ENCODE measurements at regions not wholly inside any gene's neighbourhood (a gene's known extent, or its start where the extent isn't known, plus 50 kb on each side); places are given as distances from the start of the nearest gene placed in this dataset.

GRCh38 chr14:34038358-34039057, 87.6 kb upstream of the EGLN3 start (continued):
- TF ChIP-seq GMEB1 (CRISPR knock-in tag; IDR thresholded peaks at IDR 0.05; ENCODE audit: borderline replicate concordance) (no peak; the same call in 1 of the 2 replicates), RELA (CRISPR knock-in tag; IDR thresholded peaks at IDR 0.05) (no peak), HCFC1 (IDR thresholded peaks at IDR 0.05; ENCODE audit: low read depth, low read length) (no peak), ZNF256 (CRISPR knock-in tag; conservative IDR thresholded peaks at IDR 0.05) (no peak), ZNF572 (CRISPR knock-in tag; IDR thresholded peaks at IDR 0.05) (no peak), MXD4 (CRISPR knock-in tag; IDR thresholded peaks at IDR 0.05) (no peak), MLLT10 (CRISPR knock-in tag; IDR thresholded peaks at IDR 0.05) (no peak), EZH2 (conservative IDR thresholded peaks at IDR 0.05; ENCODE audit: low read depth, low read length) (no peak), CC2D1A (CRISPR knock-in tag; IDR thresholded peaks at IDR 0.05) (no peak), CENPX (CRISPR knock-in tag; IDR thresholded peaks at IDR 0.05) (no peak), PAF1 (CRISPR knock-in tag; IDR thresholded peaks at IDR 0.05) (no peak), ZNF639 (CRISPR knock-in tag; conservative IDR thresholded peaks at IDR 0.05) (no peak), ZNF614 (CRISPR knock-in tag; IDR thresholded peaks at IDR 0.05; ENCODE audit: borderline replicate concordance) (peak; percentile 84), CREB1 (IDR thresholded peaks at IDR 0.05) (no peak), CREB1 (CRISPR knock-in tag; IDR thresholded peaks at IDR 0.05) (no peak), ASH2L (IDR thresholded peaks at IDR 0.05; ENCODE audit: insufficient read length, low read depth, low read length) (no peak), PRPF4 (IDR thresholded peaks at IDR 0.05; ENCODE audit: low read depth, low read length, poor library complexity, severe bottlenecking) (no peak), PBX2 (CRISPR knock-in tag; IDR thresholded peaks at IDR 0.05) (0 out of 2 replicates have a peak, but pooled peaks have one; percentile 27), MBNL3 (CRISPR knock-in tag; conservative IDR thresholded peaks at IDR 0.05) (no peak), MNT (IDR thresholded peaks at IDR 0.05) (no peak), RBM22 (optimal IDR thresholded peaks at IDR 0.05; ENCODE audit: low read length) (no peak), GATAD2A (CRISPR knock-in tag; IDR thresholded peaks at IDR 0.05) (peak; percentile 65), TEAD2 (CRISPR knock-in tag; IDR thresholded peaks at IDR 0.05) (no peak), ZNF615 (CRISPR knock-in tag; IDR thresholded peaks at IDR 0.05; ENCODE audit: borderline replicate concordance) (no peak), SSRP1 (CRISPR knock-in tag; IDR thresholded peaks at IDR 0.05) (no peak), TMF1 (CRISPR knock-in tag; IDR thresholded peaks at IDR 0.05; ENCODE audit: low read depth) (no peak), ZNF761 (CRISPR knock-in tag; conservative IDR thresholded peaks at IDR 0.05) (no peak), ELF4 (CRISPR knock-in tag; IDR thresholded peaks at IDR 0.05; ENCODE audit: borderline replicate concordance) (no peak), ZNF367 (CRISPR knock-in tag; IDR thresholded peaks at IDR 0.05; ENCODE audit: borderline replicate concordance) (no peak)

All from HepG2 (cell line).